GM21360 (cell line): ENCODE measurements at regions not wholly inside any gene's neighbourhood (a gene's known extent, or its start where the extent isn't known, plus 50 kb on each side); places are given as distances from the start of the nearest gene placed in this dataset.
"Not testable (repeated sequence)": the region's sequence is repeated elsewhere in the genome, so short reads cannot be mapped to it uniquely, and the experiment has no call there.

Experiments
- ATAC-seq: cut with Tn5 transposase; IDR thresholded peaks from one replicate; pipeline ENCODE4 v1.9.1; 2021; ENCODE audit warnings: mild to moderate bottlenecking, moderate library complexity; ENCODE audit not compliant: unreplicated experiment

DNA sequence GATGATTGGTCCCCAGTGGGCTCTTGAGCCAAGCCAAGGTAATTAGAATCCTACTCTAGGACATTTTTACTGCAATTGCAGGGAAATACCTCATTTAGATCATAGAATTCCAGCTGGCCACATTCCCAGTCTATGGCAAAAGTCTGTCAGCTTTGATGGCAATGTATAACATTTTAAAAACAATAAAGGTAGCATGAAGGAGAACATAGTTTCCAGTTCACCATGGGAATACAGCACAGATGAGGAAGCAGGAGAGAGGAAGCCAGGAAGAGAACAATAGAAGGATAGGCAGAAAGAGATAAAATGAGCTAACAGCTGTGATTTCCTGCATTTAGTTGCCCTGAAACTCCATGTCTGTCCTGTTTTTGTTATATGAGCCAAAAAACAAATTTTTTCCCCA lies 897.3 kb upstream of the DDX18 start:
- no peak for ATAC-seq

DNA sequence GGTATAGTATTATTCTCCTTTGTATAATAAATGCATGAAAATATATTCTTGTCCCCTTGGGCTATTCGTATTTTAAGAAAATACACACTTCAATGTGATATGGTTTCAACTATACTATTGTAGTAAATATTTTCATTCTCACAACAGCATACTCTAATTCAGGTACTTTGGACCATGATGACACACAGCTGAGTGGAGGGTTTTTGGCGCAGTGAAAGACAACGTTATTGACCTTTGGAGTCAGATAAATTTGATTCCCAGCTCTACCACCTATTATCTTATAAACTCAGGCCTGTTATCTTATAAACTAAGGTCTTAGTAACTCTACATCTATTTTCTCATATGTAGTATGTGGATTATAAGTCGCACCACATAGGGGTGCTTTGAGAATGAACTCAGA lies 895.9 kb upstream of the DDX18 start:
- ATAC-seq, result no peak

DNA sequence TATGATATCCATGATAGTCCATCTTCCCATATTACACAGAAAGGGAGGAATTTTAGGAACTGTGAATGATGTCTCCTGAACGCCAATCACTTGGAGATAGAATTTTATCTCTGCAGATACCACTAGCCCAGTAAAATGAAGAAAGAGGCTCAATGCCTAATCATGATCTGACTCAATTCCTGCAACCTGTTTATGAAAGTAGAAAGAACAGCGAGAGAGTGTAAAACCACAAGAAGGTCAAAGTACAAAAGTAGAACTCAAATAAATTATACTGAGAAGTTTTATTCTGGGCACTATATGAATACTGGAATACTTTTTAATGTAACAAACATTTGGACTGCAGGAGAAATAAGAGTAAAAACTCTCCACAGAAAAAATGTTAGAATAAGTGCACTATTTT lies 892.1 kb upstream of the DDX18 start:
- ATAC-seq, result no peak

DNA sequence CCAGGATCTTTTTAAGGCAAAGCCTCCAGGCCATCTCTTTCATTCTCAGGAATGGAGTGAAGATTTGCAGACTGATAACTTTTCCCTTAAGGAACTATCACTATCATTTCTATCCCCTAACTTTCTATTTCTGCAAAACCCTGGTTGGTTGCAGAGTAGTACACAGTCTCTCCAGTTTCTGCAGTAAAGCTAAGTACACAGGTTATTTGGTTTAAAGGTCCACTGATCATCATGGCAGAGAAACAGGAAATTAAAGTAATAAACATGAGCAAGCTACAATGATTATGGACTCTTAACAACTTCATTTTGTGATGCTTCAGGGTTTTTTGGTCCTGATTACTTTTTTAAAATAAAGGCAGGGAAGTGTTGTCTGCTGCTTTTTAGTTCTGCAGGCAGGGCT lies 890.0 kb upstream of the DDX18 start:
- ATAC-seq, result no peak

DNA sequence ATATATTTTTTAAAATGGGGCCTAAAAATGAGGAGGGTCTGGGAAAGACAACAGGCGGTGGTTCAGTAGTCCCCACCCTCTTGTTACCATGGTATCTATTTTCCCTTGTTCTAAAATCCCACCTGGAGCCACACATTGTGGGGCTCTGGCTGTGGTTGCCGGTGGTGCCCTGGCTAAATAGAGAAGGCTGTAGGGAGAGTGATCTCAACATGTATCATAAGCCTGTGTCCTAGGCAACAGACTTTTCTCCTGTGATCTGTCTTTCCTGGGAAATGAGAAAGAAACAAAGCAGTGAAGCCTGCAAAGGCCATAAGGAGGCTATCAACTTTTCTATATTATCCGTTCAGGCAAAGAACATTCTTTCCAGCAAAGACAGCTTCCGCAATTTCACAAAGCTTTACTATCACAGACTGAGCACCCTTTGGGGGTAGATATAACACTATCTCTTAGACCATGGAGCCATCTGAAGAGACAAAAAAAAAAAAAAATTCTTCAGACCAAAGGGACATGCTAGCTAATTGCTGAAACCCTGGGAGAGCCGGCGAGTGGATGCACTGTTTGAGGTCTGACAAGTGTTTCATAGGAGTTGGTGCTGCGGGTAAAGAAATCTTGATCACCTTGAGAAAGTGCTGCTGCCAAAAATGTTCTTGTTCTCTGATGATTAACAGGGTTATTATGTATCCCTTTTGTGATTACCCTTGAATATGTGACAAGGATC lies 879.2 kb upstream of the DDX18 start:
- no peak for ATAC-seq

DNA sequence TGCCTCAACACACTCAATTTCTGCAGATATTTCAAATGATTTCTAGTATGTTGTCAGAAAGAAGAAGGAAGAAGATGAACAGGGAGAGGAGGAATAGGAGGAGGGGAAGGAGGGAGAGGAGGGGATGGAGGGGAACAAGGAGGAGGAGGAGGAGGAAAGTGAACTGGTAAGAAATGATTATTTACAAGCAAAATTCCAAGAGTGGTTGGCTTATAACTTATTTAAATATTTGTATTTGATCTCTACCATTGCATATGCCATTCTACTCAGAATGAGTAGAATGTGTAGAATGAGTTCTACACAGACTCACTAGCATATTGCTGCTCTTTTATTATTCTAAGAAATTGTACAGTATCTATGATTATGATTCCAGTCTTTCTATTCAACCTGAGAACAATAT lies 866.2 kb upstream of the DDX18 start:
- no peak for ATAC-seq

DNA sequence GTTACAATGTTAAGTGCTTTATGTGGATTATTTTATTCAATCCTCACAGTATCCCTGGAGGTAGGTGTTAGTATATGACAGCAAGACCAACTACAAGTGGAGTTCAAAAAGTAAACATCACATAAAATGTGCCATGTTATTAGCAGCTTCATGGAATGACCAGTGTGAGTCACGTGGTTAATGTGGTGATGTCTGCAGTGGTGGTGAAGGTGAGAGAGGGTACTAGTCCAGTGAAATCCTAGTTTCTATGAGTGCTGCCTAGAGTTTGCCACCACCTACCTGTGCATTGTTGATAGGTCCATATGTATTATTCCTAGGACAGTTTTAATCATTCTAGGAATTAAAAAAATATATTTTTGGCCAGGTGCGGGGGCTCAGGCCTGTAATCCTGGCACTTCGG lies 865.2 kb upstream of the DDX18 start:
- no peak for ATAC-seq

DNA sequence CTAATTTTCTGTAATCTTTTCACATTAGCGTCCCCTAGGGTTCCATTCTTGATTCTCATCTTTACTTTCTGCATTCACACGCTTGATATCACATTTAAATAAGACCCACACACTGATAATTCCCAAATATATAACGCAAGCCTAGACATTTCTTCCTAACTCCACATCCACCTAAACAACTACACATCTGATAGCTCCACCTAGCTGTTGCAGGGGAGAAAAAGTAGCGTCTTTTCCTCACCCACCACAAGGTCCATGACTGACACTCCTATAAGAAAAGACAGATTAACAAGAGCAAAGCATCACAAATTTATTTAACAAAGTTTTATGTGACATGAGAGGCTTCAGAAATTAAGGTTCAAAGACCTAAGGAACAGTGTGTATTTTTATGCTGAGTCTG lies 862.2 kb upstream of the DDX18 start:
- no peak for ATAC-seq

DNA sequence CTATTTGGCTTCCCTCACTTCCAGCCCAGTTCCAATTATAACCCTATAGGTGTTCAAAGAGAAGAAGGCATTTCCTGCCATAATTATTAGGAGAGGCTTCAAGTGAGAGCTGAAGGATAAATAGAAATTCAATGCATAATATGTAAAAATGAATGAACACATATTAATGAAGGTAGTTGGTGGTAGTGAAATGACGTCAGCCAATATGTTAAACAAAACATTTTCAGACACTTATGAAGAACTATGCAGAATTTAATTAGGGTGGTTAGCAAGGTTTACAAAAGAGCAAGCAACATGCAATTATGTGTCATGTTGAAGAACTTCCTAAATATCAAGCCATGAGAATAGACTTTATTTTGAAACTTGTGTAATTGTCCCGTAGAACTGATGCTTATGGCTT lies 858.8 kb upstream of the DDX18 start:
- no peak for ATAC-seq

DNA sequence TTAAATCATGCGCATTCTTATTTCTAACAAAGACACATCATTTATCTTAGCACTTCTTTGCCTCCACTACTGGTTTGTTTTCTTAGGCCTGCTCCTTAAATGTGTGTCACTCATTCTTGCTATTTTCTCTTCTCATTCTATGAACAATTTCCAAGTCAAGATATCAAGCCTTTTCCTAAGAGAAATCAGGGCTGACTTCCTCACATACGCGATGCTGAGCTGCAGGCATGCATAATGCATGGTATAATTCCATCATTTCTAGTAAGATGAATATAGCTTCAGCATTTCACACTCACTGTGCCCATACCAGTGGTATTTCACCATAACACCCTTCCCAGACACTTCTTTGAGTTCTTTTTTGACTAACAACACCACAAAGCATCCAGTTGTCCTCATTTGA lies 838.9 kb upstream of the DDX18 start:
- no peak for ATAC-seq

DNA sequence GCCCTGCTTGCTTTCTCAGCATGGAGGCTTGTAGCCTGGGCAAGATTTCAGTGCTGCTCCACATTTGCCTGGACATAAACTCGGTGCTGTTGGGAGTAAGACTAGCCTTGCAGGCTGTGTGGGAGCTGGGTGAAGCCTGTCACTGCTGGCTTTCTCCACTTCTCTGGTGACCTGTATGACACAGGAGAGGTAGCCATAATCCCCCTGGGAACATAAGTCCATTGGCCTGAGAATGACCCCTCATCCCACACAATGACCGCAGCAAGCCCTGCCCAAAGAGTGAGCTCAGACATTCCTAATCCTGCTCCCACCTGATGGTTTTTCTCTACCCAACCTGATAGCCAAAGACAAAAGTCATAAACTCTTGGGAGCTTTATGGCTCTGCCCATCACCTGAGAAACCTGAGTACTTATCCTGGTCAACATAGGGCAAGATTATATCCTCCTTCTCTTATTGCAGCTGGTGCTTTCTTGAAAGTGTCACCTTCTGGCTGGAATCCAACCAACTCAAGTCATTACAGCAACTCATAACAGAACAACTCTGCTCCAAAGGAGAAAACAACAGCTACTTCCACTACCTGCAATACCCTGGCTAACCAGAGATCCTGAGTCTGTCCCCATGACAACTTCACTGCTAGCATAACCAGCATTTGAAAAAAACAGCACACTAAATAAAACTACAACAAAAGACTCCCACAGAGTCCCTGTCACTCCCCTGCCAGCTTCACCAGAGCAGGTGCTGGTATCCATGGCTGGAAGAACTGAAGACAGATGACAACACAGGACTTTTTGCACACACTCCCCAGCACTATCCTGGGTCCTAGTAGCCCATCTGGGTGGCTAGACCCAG lies 834.4 kb upstream of the DDX18 start:
- ATAC-seq, result no peak

DNA sequence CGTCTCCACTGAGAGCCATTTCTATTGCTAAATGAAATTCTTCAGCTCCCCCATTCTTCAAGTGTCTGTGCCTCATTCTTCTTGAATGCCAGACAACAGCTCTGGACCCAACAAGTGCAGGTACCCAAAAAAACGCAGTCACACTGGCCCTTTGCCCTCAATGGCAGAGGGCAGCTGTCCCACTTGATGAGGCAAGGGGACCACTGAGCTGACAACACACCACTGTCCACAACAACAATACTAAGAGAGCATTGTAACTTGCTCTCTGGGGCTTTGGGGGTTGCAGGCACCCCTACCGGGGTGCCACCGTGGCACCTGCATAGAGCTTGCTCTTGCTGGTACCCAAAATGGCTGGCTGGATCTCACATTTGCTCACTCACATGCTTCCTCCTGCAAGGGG lies 827.0 kb upstream of the DDX18 start:
- no peak for ATAC-seq

DNA sequence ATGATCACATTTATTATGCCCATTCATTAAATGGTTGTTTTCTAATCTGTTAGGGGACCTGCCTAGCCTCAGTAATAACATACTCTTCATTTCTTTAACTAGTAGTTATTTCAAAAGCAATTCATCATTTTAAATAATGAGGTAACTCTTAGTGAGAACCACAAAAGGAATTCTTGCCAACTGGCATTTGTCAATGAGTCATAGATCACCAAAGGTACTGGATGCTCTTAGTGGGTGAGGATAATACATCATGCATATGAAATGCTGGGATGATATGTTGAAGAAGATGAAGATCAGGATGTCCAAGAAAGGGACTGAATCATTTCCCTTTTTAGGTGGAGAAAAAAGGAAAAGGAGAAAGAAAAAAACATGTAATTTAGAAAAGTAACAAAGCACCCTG lies 826.2 kb upstream of the DDX18 start:
- ATAC-seq, result no peak

DNA sequence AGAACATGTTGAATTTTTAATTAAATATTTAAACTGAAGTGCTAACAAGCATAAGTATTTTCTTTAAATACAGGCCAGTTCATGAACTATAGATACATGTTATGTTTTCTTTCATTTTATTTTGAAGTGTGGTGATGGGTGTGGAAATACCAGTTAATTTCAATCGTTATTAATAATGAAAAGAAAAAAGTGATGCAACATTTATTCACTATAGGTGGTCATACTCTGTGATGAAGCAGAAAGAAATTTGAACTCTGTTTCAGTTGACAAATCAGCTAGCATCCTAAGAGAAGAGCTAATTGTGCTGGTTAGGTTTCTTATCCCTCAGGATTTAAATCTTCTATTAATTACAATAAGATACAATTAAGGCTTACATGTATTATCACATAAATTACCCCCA lies 795.1 kb upstream of the DDX18 start:
- no peak for ATAC-seq

DNA sequence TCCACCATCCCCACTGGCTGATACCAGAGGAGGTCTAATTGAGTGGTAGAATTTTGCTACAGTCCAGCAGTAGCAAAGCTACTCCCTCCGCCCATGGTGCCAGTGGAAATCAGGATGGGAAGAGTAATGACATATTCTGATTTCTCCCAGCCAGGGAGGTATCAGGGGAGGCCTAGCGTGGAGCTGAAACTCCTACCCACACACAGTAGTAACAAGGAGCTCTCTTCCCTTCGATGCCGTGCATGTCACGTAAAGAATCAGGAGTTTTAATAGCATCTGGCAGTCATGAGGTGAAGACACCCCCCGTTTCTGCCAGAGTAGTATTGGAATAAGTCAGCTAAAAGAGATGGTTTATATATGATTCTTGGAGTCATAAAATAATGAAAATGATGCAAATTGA lies 786.8 kb upstream of the DDX18 start:
- ATAC-seq, result no peak

DNA sequence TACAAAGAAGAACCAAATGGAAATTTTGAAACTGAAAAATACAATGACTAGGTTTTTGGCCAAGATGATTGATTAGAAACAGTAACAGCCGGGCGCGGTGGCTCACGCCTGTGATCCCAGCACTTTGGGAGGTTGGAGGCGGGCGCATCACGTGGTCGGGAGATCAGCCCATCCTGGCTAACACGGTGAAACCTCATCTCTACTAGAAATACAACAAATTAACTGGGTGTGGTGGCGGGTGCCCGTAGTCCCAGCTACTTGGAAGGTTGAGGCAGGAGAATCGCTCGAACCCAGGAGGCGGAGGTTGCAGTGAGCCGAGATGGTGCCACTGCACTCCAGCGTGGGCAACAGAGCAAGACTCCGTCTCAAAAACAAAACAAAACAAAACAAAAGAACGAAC lies 785.8 kb upstream of the DDX18 start:
- ATAC-seq, result not testable (repeated sequence)

DNA sequence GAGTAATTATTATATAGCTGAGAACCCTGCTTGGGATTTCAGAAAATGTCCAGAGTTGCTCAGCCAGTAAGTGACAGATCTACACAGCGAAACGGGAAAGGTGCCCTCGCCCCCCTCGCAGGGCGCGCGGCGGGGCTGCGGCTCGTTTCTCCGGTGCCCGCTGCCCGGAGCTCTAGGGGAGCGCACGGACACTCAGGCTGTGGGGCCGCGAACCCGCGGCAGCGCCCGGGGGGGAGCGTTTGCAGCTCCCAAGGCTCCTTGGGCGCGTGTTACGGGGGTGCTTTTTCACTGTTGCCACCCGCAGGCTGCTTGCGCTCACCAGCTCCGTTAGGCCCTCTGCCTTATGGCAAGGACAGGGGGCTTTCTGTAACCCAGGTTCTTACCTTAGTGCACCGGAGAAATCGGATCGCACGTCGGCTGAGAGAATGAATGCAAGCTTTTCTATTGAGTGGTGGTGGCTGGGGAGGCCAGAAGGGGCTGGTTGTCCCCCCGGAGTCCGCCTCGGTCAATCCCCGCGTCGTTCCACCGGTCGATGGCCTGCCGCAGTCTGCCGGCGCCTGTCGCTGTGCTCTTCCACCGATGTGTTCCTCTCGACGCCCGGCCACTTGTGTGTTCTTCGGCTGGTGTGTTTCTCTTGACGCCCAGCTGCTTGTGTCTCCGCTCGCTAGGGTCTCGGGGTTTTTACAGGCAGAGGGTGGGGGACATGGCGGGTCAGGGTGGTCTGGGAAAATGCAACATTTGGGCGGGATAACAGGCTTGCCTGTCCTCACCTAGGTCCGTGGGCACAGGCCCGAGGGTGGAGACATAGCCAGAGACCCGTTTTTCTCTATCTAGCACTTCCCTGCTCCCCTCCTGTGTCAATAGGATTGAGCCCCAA lies 758.8 kb upstream of the DDX18 start:
- ATAC-seq, result no peak

DNA sequence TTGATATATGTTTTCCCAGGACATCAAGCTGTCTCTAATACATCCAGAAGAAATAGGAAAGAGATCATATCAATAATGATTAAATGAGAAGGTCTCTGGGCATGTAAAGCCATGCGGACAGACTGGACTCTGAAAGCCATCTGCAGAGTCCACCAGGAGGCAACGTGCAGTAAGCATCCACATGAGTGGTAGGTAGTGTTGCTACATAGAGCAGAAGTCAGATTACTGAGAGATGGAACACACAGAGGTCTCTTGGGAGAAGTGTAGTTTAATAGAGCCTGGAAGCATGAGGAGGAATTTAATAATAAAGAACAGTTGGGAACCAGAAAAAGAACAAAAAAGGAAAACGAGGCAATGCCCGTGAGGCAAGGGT lies 758.1 kb upstream of the DDX18 start:
- no peak for ATAC-seq

DNA sequence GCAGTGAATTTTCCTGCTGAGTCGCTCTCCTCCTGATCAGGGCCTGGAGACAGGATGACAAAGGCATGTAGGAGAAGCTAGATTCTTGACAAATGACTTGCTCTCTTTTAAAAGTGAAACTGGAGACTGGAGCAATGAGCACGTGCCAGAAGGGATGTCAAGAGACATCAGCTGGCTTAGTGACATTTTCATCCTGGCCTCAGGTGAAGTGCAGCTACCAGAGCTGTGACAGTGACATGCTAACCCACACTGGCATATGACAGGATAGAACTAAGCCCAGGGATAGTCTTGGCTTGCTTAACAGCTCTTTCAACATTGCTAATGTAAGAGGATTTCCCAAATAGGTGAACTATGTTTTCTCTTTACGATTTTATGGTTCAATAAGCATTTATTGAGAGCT lies 757.5 kb upstream of the DDX18 start:
- no peak for ATAC-seq

DNA sequence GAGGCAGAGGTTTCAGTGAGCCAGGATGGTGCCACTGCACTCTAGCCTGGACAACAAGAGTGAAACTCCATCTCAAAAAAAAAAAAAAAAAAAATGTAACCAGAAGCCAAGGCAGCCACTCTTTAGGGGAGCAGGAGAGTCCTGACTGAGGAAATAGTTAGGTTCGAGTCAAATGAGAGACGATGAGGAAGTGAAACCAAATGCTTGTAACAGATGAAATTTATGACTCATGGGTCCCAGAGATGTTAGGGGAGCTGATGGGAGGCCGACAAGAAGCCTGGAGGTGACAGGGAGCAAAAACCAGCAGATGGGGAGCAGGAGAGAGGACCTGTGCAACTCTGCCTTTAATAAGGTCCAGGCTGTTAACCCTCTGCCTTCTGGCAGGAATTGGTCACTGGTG lies 756.1 kb upstream of the DDX18 start:
- peak; percentile 97 for ATAC-seq

DNA sequence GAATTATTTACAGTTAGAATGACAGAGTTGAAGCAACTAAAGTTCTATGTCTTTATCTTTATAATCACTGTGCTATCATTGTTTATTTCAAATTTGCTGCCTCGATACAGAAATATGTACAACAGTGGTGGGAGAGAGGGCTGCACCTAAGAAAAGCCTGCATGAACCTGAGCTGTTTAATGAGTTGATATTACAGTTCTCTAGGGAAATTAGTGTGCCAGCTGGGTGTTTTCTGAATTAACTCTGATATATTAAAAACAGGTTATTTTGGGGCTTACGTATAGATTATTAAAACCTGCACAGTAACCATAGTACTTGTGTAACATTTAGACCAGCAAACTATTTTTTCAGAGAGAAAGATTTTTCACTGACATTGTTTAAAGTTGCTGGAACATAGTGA lies 750.5 kb upstream of the DDX18 start:
- ATAC-seq, result no peak

DNA sequence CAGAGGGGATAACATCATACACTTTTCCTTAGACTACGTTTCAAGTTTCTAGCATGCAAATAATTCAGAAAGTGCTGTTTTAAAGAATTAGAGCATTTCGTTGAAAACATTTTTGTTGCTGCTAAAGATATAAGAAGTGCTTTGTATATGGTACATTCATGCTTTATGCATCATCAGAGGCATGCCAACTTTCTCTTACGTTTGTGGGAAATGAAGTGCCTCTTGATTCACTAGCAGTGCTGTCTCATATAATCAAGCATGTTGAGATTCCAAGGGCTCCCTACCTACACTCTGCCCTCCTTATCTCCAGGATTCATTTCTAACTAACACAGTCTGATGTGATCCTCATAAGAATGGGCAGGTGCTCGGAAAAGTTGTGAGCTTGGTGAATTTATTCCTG lies 748.6 kb upstream of the DDX18 start:
- ATAC-seq, result no peak
